KBM-7 (cell line): ENCODE measurements at regions not wholly inside any gene's neighbourhood (a gene's known extent, or its start where the extent isn't known, plus 50 kb on each side); places are given as distances from the start of the nearest gene placed in this dataset.

Experiments used
- DNase-seq: peaks from one replicate; pipeline ENCODE4 v3.0.0-alpha.2; 2015
- in situ Hi-C: fragments of 300-500 bp; cut with MboI; formaldehyde crosslinking; loops from 2 replicates; pipeline ENCODE4 v1.14.3; 2020; ENCODE audit warnings: low sequenced_read_pairs, low pct_unique_long_range_greater_than_20kb, mixed read lengths

DNA sequence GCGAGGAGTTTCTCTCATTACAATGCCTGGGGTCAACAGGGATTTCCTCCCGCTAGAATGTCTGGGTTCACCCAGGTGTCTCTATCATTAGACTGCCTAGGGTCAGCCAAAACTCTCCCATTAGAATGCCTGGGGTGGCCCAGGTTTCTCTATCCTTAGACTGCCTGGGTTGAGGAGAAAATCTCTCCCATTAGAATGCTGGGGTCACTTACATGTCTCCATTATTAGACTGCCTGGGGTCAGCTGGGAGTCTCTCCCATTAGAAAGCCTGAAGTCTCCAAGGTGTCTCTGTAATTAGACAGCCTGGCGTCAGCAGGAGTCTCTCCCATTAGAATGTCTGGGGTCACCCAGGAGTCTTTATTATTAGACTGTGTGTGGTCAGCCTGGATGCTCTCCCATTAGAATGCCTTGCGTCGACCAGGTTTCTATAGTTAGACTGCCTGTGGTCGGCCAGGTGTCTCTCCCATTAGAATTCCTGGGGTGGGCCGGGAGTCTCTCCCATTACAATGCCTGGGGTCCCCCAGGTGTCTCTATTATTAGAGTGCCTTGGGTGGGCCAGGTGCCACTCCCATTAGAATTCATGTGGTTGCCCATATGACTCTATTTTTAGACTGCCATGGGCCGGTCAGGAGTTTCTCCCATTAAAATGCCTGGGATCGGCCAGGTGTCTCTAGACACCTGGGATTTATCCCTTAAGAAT, 2272.1 kb downstream of the TP53TG3F start:
- DNase-seq: no peak
- in situ Hi-C loops: no loop called here

DNA sequence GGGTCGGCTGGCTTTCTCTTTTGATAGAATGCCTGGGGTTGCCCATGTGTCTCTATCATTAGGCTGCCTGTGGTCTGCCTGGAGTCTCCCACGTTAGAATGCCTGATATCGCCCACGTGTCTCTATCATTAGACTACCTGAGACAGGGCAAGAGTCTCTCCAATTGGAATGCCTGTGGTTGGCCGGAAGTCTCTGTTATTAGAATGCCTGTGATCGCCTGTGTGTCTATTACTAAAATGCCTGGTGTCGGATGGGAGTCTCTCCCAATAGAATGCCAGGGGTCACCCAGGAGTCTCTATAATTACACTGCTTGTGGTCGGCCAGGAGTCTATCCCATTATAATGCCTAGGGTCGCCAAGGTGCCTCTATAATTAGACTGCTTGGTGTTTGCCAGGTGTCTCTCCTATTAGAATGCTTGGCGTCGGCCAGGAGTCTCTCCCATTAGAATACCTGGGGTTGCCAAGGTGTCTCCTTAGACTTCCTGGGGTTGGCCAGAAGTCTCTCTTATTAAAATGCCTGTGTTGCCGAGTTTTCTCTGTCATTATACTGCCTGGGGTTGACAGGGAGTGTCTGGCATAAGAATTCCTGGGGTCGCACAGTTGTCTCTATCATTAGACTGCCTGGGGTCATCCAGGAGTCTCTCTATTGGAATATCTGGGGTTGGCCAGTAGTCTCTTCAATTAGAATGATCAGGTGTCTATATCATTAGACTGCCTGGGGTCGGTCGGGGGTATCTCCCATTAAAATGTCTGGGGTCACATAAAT, 2272.8 kb downstream of the TP53TG3F start:
- in situ Hi-C loops: no loop called here
- DNase-seq: no peak

DNA sequence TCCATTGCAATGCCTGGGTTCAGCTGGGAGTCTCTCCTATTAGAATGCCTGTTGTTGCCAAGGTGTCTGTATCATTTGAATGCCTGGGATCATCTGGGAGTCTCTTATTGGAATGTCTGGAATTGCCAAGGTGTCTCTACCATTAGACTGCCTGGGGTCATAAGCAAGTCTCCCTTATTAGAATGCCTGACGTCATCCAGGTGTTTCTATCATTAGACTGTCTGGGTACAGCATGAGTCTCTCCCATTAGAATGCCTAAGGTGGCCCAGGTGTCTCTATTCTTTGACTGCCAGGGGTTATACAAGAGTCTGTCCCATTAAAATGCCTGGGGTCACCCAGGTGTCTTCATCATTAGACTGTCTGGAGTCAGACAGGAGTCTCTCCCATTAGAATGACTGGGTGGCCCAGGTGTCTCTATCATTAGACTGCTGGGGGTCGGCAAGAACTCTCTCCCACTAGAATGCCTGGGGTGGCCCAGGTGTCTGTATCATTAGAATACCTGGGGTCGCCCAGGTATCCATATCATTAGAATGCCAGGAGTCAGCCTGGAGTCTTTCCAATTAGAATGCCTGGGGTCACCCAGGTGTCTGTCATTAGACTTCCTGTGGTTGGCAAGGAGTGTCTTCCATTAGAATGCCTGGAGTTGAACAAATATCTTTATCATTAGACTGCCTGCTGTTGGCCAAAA, 2274.0 kb downstream of the TP53TG3F start:
- DNase-seq: no peak
- in situ Hi-C loops: no loop called here

DNA sequence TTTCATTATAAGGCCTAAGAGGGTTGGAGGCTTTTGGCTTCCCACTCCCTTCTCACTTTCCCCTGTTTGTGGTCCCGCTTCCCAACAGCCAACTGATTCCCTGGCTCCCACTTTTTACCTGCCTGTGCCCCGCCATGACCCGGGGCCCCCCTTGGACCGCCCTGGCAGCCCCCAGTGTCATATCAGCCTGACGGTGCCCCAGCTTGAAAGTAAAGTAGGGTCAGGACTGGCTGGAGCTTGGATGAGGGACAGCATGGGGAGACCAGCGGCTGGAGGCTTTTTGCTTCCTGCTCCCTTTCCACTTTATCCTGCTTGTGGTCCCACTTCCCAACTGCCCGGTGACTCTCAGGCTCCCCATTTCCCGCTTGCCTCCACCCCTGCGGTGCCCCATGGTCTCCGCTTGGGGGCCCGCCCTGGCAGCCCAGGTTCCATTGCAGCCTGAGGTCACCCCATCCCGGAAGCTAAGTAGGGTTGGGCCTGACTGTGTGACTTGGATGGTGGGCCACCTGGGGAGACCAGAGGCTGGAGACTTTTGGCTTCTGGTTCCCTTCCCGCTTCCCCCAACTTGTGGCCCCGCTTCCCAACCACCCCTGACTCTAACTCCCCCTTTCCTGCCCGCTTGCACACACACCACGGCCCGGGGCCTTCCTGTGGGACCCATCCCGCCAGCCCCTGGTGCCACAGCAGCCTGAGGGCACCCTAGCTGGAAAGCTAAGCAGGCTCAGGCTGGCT, 2274.7 kb downstream of the TP53TG3F start:
- DNase-seq: no peak
- in situ Hi-C loops: no loop called here

DNA sequence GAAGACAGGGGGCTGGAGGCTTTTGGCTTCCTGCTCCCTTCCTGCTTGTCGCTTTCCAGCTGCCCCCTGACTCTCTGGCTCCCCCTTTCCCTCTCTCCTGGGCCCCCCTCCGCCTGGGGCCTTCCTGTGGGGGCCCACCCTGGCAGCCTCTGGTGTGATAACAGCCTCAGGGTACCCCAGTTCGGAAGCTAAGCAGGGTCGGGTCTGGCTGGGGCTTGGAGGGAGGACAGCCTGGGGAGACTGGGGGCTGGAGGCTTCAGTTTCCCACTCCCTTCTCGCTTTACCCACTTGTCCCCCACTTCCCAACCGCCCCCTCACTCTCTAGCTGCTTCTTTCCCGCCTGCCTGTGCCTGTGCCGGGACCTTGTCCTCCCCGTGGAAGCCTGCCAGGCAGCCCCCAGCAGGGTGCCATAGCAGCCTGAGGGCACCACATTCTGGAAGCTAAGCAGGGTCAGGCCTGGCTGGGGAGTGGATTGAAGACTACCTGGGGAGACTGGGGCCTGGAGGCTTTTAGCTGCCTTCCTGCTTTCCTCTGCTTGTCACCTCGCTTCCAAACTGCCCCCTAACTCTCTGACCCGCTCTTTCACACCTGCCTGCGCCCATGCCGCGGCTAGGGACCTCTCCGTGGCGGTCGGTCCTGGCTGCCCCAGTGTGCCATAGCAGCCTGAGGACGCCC, 2275.5 kb downstream of the TP53TG3F start:
- in situ Hi-C loops: no loop called here
- no peak for DNase-seq

DNA sequence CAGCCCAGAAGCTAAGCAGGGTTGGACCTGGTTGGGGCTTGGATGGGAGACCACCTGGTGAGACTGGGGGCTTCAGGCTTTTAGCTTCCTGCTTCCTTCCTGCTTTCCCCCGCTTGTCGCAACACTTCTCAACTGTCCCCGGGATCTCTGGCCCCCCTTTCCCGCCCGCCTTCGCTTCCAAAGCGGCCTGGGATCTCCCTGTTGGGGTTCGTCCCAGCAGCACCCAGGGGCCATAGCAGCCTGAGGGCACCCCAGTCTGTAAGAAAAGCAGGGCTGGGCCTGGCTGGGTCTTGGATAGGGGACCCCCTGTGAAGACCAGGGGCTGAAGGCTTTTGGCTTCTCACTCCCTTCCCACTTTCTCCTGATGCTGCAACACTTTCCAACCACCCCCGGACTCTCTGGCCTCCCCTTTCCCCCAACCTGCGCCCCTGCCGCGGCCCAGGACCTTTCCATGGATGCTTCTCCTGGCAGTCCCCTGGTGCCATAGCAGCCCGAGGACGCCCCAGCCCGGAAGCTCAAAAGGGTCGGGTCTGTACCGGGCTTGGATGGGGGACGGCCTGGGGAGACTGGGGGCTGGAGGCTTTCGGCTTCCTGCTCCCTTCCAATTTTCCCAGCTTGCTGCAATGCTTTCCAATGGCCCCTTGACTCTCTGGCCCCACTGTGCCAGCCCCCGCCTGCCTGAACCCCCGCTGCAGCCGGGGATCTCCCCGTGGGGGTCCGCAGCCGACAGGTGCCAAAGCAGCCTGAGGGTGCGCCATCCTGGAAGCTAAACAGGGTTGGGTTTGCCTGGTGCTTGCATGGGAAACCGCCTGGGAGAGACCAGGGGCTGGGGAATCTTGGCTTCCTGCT, 2276.2 kb downstream of the TP53TG3F start:
- in situ Hi-C loops: no loop called here
- DNase-seq: no peak

DNA sequence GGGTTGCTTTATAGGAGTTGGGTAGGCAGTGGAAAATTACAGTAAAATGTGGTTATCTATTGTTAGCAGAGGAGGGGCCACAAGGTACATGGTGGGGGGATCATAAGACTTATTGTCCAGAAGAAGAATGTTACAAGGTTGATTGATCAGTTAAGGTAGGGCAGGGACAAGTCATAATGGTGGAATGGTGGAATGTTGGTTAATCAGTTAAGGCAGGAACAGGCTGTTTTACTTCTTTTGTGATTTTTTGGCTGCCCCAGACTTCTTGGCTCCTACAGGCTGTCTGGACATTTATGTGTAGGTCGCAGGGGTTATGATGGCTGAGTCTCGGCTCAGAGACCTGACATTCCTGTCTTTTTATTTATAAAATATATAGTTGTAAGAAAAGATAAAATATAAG, 2277.1 kb downstream of the TP53TG3F start:
- in situ Hi-C loops: no loop called here
- no peak for DNase-seq

DNA sequence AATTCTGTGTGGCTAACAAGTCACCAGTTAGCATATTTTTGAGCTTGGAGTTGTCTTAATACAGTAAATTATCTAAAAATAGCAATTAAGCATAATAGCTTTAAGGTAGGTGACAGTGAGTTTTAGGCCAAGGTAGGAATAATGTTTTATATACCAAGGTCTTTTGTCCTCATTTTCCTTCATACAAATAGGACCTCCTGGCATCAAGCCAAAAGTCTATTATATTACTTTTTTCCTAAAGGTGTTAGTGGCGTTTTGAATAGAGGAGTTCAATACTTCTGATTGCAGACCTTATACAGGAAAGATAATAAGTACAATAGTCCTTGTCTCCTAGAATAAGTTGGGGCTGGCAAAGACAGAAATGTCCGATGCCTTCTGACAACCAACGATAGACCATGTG, 2277.7 kb downstream of the TP53TG3F start:
- in situ Hi-C loops: no loop called here
- DNase-seq: no peak

DNA sequence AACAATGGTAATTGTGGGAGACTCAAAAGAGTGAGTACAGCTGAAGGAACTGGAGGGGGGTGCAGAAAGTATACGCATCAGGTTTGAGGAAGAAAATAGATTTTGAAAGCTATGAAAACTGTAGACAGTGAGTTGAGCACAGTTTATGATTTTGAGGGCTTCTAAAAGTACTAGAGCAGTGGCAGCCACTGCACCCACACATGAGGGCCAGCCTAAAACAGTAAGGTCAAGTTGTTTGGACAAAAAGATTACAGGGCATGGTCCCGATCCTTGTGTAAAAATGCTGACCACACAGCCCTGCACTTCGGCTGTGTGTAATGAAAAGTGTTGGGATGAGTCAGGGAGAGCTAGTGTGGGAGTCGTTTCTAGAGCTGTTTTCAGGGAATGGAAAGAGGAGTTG, 2282.1 kb downstream of the TP53TG3F start:
- in situ Hi-C loops: no loop called here
- DNase-seq: no peak

DNA sequence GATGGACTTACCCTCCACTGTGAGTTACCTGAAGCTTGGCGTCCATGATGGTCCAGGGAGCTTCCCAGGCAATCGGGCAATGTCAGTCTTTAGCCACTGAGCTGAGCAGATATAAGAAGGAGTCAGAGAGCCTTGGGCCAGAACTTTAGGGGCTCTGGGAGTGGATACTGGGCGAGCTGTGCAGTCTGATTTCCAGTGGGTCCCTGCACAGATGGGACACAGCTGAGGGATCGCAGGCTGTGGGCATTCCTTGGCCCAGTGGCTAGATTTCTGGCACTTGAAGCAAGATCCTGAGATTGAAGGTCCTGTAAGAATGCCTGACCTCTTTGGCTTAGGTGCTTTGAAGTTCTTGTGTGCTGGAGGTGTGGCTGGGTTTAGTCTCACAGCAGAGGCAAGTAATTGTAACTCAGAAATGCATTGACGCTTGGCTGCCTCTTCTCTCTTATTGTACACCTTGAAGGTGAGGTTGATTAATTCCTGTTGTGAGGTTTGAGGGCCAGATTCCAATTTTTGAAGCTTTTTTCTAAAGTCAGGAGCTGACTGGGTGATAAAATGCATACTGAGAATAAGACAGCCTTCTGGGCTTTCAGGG, 2283.8 kb downstream of the TP53TG3F start:
- no peak for DNase-seq
- in situ Hi-C loops: no loop called here

DNA sequence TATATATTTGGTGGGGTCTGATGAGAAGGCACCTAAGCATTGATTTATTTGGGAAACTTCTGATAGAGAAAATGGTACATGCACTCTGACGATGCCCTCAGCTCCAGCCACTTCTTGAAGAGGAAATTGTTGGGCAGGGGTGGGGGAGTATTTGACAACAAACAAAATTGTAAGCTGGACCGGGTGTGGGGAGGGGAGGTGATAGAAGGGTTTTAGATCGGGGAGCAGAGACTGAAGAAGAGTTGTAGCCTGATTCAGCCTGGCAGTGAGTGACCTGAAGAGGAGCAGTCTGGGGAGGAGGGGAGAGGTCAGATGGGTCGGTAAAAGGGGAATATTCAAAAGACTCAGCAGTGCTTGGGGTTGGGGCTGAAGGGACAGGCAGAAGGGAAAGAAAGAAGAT, 2284.7 kb downstream of the TP53TG3F start:
- in situ Hi-C loops: no loop called here
- no peak for DNase-seq

DNA sequence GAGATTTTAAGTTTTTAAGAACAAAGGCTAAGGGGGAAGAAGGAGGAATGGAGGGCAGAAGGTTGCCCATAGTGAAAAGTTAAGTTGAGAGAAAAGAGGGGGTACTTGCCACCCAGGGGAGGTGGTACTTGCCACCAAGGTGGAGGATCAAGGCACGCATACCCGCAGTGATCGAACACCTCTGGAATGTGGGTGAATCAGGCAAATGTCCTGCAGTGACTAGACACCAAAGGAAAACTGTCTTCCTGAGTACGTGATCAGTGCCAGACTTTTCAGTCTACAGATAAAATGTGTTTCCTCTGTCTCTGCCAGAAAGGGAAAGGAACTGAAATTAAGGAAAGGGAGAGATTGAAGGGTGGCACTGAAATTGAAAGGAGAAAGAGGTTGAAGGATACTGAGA, 2285.3 kb downstream of the TP53TG3F start:
- DNase-seq: no peak
- in situ Hi-C loops: no loop called here

DNA sequence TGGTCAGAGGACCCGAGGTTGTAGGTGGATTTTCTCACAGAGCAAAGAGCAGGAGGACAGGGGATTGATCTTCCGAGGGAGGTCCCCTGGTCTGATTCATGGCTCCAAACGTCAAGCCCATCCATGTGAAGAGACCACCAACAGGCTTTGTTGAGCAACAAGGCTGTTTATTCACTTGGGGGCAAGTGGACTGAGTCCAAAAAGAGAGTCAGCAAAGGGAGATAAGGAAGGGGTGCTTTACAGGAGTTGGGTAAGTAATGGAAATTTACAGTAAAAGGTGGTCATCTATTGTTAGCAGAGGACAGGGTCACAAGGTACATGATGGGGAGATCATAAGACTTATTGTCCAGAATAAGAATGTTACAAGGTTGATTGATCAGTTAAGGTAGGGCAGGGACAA, 2285.8 kb downstream of the TP53TG3F start:
- DNase-seq: no peak
- in situ Hi-C loops: no loop called here

DNA sequence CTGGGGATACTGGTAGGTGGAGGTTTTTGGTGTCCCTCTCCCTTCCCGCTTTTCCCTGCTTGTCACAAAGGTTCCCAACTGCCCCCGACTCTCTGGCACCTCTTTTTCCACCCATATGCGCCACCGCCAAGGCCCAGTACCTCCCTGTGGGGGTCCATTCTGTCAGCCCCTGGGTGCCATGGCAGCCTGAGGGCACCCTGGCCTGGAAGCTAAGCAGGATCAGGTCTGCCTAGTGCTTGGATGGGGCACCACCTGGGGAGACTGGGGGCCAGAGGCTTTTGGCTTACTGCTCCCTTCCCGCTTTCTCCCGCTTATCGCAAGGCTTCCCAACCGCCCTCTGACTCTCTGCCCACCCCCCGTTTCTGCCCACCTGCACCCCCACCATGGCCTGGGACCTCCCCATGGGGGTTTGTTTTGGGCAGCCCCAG, 2286.4 kb downstream of the TP53TG3F start:
- in situ Hi-C loops: no loop called here

DNA sequence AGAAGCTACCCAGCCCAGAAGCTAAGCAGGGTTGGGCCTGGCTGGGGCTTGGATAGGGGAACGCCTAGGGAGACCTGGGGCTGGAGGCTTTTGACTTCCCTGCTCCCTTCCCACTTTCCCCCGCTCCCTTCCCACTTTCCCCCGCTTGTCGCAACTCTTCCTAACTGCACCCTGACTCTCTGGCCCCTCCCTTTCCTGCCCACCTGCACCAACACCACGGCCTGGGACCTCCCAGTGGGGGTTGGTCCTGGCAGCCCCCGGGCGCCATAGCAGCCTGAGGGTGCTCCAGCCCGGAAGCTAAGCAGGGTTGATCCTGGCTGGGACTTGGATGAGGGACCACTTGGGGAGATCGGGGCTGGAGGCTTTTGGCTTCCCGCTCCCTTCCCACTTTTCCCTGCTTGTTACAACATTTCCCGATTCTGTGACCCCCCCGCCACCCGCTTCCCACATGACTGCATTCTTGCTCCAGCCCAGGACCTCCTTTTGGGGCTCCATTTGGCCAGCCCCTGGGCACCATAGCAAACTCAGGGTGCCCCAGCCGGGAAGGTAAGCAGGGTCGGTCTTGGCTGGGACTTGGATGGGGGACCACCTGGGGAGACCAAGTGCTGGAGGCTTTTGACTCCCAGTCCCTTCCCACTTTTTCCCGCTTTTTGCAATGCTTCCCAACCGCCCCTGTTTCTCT, 2287.0 kb downstream of the TP53TG3F start:
- DNase-seq: no peak
- in situ Hi-C loops: no loop called here

More for the DNA sequence above, 2286.4 kb downstream of the TP53TG3F start:
- DNase-seq: no peak

DNA sequence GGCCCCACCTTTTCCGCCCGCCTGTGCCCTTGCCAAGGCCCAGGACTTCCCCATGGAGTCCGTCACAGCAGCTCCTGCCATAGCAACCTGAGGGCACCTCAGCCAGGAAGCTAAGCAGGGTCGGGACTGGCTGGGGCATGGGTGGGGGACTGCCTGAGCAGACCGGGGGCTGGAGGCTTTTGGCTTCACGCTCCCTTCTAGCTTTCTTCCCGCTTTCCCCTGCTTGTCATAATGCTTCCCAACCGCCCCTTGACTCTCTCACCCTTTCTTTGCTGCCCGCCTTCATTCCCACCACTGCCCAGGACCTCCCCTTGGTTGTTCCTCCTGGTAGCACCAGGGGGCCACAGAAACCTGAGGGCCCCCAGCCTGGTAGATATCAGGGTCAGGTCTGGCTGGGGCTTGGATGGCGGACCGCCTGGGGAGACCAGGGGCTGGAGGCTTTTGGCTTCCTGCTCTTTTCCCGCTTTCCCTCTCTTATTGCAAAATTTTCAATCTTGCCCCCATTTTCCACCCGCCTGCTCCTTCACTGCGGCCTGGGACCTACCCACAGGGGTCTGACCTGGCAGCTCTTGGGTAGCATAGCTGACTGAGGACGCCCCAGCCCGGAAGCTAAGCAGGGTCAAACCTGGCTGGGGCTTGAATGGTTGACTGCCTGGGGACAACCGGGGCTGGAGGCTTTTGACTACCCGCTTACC, 2287.7 kb downstream of the TP53TG3F start:
- DNase-seq: no peak

More for the DNA sequence above, 2287.7 kb downstream of the TP53TG3F start:
- in situ Hi-C loops: no loop called here
